Stimulated activated CD4-positive, alpha-beta T cell treated with anti-CD3 and anti-CD28 coated beads, TNF-alpha, amount 100 ng/mL, for 24 hours (primary cell): ENCODE measurements at regions not wholly inside any gene's neighbourhood (a gene's known extent, or its start where the extent isn't known, plus 50 kb on each side); places are given as distances from the start of the nearest gene placed in this dataset.

Experiments
- DNase-seq, 3 experiments: peaks; one replicate each; pipeline ENCODE4 v3.0.0-alpha.2; 2020; ENCODE audit warnings: low read depth in 3 of 3

GRCh38 chr6:33863723-33864440 lies 60.1 kb upstream of the MLN start:
- no peak for DNase-seq

GRCh38 chr6:33863084-33863483 lies 59.3 kb upstream of the MLN start:
- DNase-seq, result no peak

- DNase-seq, result no peak
Observed at GRCh38 chr6:33862536-33862935, 58.7 kb upstream of the MLN start.

GRCh38 chr6:33861722-33862121 lies 57.9 kb upstream of the MLN start:
- DNase-seq, result no peak

GRCh38 chr6:33860706-33861474 lies 57.1 kb upstream of the MLN start:
- no peak for DNase-seq

- no peak for DNase-seq
Observed at GRCh38 chr6:33860006-33860405, 56.2 kb upstream of the MLN start.

- no peak for DNase-seq
Observed at GRCh38 chr6:33858804-33859505, 55.2 kb upstream of the MLN start.

GRCh38 chr6:33857932-33858475 lies 54.2 kb upstream of the MLN start:
- DNase-seq, result no peak

- no peak for DNase-seq
Observed at GRCh38 chr6:33857093-33857931, 53.5 kb upstream of the MLN start.

- DNase-seq, result peak; percentile 21 to 73 (median 31)
Observed at GRCh38 chr6:33856655-33857054, 52.9 kb upstream of the MLN start.

GRCh38 chr6:33856031-33856590 lies 52.3 kb upstream of the MLN start:
- no peak for DNase-seq

- no peak for DNase-seq
Observed at GRCh38 chr6:33854572-33855030, 50.8 kb upstream of the MLN start.

- no peak for DNase-seq
Observed at GRCh38 chr6:33853736-33854135, 49.9 kb upstream of the MLN start.
